ENCODE measurements at regions not wholly inside any gene's neighbourhood (a gene's known extent, or its start where the extent isn't known, plus 50 kb on each side); places are given as distances from the start of the nearest gene placed in this dataset.

- TF ChIP-seq CTCF (IDR thresholded peaks at IDR 0.05; ENCODE audit: unreplicated experiment), result no peak
- no peaks in the 10 kb centered on the region for H3K27me3 Mint-ChIP-seq (ENCODE audit: unreplicated experiment)
- no peaks in the 10 kb centered on the region for H3K4me1 Mint-ChIP-seq (ENCODE audit: unreplicated experiment)
- no peak overlapping the region for H3K4me3 Mint-ChIP-seq (ENCODE audit: unreplicated experiment)
- no peak for DNase-seq (ENCODE audit: low spot score)
- peaks cover 6% of the 10 kb centered on the region for H3K9me3 Mint-ChIP-seq (ENCODE audit: unreplicated experiment)
- H3K27ac Mint-ChIP-seq (ENCODE audit: unreplicated experiment), result no peak overlapping the region
- H3K36me3 Mint-ChIP-seq (ENCODE audit: low read depth, unreplicated experiment), result no peaks in the 10 kb centered on the region
Observed at GRCh38 chr2:152971685-152972084, 253.3 kb downstream of the ARL6IP6 start.

GRCh38 chr2:152962446-152962845 is 244.0 kb downstream of the ARL6IP6 start:
- Mint-ChIP-seq H3K4me3 (ENCODE audit: unreplicated experiment) (no peak overlapping the region), H3K4me1 (ENCODE audit: unreplicated experiment) (no peaks in the 10 kb centered on the region), H3K27me3 (ENCODE audit: unreplicated experiment) (peaks cover 1% of the 10 kb centered on the region), H3K27ac (ENCODE audit: unreplicated experiment) (no peak overlapping the region), H3K9me3 (ENCODE audit: unreplicated experiment) (no peaks in the 10 kb centered on the region), H3K36me3 (ENCODE audit: low read depth, unreplicated experiment) (no peaks in the 10 kb centered on the region)
- TF ChIP-seq CTCF (IDR thresholded peaks at IDR 0.05; ENCODE audit: unreplicated experiment), result no peak
- DNase-seq (ENCODE audit: low spot score), result no peak

- H3K9me3 Mint-ChIP-seq (ENCODE audit: unreplicated experiment), result no peaks in the 10 kb centered on the region
- no peak for TF ChIP-seq CTCF (IDR thresholded peaks at IDR 0.05; ENCODE audit: unreplicated experiment)
- H3K36me3 Mint-ChIP-seq (ENCODE audit: low read depth, unreplicated experiment), result no peaks in the 10 kb centered on the region
Observed at GRCh38 chr2:152961351-152961750, 242.9 kb downstream of the ARL6IP6 start.

GRCh38 chr2:152950126-152950525 is 231.7 kb downstream of the ARL6IP6 start:
- TF ChIP-seq CTCF (IDR thresholded peaks at IDR 0.05; ENCODE audit: unreplicated experiment), result no peak
- no peaks in the 10 kb centered on the region for H3K27me3 Mint-ChIP-seq (ENCODE audit: unreplicated experiment)
- no peak overlapping the region for H3K27ac Mint-ChIP-seq (ENCODE audit: unreplicated experiment)
- no peak overlapping the region for H3K4me3 Mint-ChIP-seq (ENCODE audit: unreplicated experiment)
- H3K4me1 Mint-ChIP-seq (ENCODE audit: unreplicated experiment), result no peaks in the 10 kb centered on the region
- peak; percentile 52 for DNase-seq (ENCODE audit: low spot score)
- no peaks in the 10 kb centered on the region for H3K36me3 Mint-ChIP-seq (ENCODE audit: low read depth, unreplicated experiment)
- H3K9me3 Mint-ChIP-seq (ENCODE audit: unreplicated experiment), result no peaks in the 10 kb centered on the region

More at GRCh38 chr2:152961351-152961750, 242.9 kb downstream of the ARL6IP6 start:
- Mint-ChIP-seq H3K27ac (ENCODE audit: unreplicated experiment) (no peak overlapping the region), H3K27me3 (ENCODE audit: unreplicated experiment) (peaks cover 1% of the 10 kb centered on the region), H3K4me1 (ENCODE audit: unreplicated experiment) (no peaks in the 10 kb centered on the region), H3K4me3 (ENCODE audit: unreplicated experiment) (no peak overlapping the region)
- DNase-seq (ENCODE audit: low spot score), result no peak

- no peak for TF ChIP-seq CTCF (IDR thresholded peaks at IDR 0.05; ENCODE audit: unreplicated experiment)
Observed at GRCh38 chr2:152944099-152944498, 225.7 kb downstream of the ARL6IP6 start.

More at GRCh38 chr2:152944099-152944498, 225.7 kb downstream of the ARL6IP6 start:
- Mint-ChIP-seq H3K9me3 (ENCODE audit: unreplicated experiment) (no peaks in the 10 kb centered on the region), H3K4me3 (ENCODE audit: unreplicated experiment) (no peak overlapping the region), H3K27ac (ENCODE audit: unreplicated experiment) (no peak overlapping the region), H3K36me3 (ENCODE audit: low read depth, unreplicated experiment) (no peaks in the 10 kb centered on the region), H3K4me1 (ENCODE audit: unreplicated experiment) (no peaks in the 10 kb centered on the region), H3K27me3 (ENCODE audit: unreplicated experiment) (peaks cover 2% of the 10 kb centered on the region)
- DNase-seq (ENCODE audit: low spot score), result no peak
